K562 (cell line): ENCODE measurements at regions not wholly inside any gene's neighbourhood (a gene's known extent, or its start where the extent isn't known, plus 50 kb on each side); places are given as distances from the start of the nearest gene placed in this dataset.

Experiments
- EHMT2 ChIP-seq: fragments of 450-650 bp; IDR thresholded peaks from 2 replicates; pipeline ENCODE4 v1.6.1; 2018; ENCODE audit warnings: antibody characterized with exemption
- GABPB1 ChIP-seq: sonication (generic); formaldehyde crosslinking; IDR thresholded peaks from 2 replicates; pipeline ENCODE4 v1.8.0; 2022; ENCODE audit warnings: mild to moderate bottlenecking, missing genetic modification reagents
- POLR2A ChIP-seq: fragments of 450-650 bp; conservative IDR thresholded peaks from 2 replicates; pipeline ENCODE4 v1.6.1; 2016
- SMC3 ChIP-seq: conservative IDR thresholded peaks from 2 replicates; pipeline ENCODE4 v1.6.1; 2011; ENCODE audit warnings: low read depth, low read length, improper control_type of control experiment; ENCODE audit not compliant: insufficient read depth

DNA sequence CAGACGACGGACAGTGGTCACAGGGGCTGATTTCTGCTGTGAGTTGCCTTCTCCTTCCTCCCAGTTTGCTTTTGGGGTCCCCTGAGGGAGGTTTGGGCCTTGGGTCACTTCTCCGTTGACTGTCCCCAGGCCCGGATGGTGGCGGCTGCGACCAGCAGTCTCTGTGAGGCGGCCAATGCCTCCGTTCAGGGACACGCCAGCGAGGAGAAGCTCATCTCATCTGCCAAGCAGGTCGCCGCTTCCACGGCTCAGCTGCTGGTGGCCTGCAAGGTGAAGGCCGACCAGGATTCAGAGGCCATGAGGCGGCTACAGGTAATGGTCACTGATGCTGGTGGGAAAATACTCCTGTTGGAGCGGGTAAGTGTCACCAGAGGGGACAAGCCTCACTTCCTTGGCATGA is 206.8 kb upstream of the TPM1 start:
- TF ChIP-seq GABPB1 (CRISPR knock-in tag): no peak
- no peak for TF ChIP-seq EHMT2
- TF ChIP-seq SMC3: no peak
- TF ChIP-seq POLR2A: no peak
